ENCODE measurements at regions not wholly inside any gene's neighbourhood (a gene's known extent, or its start where the extent isn't known, plus 50 kb on each side); places are given as distances from the start of the nearest gene placed in this dataset.

GRCh38 chr18:14974088-14974487 is 226.1 kb downstream of the ANKRD30B start (continued):
- TF ChIP-seq FOXP4 (CRISPR knock-in tag; IDR thresholded peaks at IDR 0.05) (no peak), ATF1 (CRISPR knock-in tag; IDR thresholded peaks at IDR 0.05) (no peak), MXD4 (CRISPR knock-in tag; IDR thresholded peaks at IDR 0.05; ENCODE audit: borderline replicate concordance) (no peak), OVOL2 (CRISPR knock-in tag; IDR thresholded peaks at IDR 0.05; ENCODE audit: borderline replicate concordance) (no peak)

GRCh38 chr18:14974576-14974975 is 226.6 kb downstream of the ANKRD30B start:
- H3K9me3 Mint-ChIP-seq, result peaks cover 72% of the 10 kb centered on the region
- H3K4me1 Mint-ChIP-seq, result no peaks in the 10 kb centered on the region
- DNase-seq (ENCODE audit: low spot score) (no peak), ATAC-seq (no peak)
- peaks cover 14% of the 10 kb centered on the region for H3K27me3 Mint-ChIP-seq (ENCODE audit: low read depth)
- no peak overlapping the region for H3K27ac Mint-ChIP-seq
- ChIA-PET POLR2A (no interaction called here), CTCF (no interaction called here)
- peaks cover 78% of the 10 kb centered on the region for H3K36me3 Mint-ChIP-seq
- H3K4me3 Mint-ChIP-seq, result no peak overlapping the region
- no peak for TF ChIP-seq FOXP1 (CRISPR knock-in tag; IDR thresholded peaks at IDR 0.05; ENCODE audit: borderline replicate concordance)
- no peak for TF ChIP-seq ZNF232 (CRISPR knock-in tag; IDR thresholded peaks at IDR 0.05)
- TF ChIP-seq TCF7 (CRISPR knock-in tag; IDR thresholded peaks at IDR 0.05; ENCODE audit: low read depth), result no peak

- ATAC-seq (no peak), DNase-seq (ENCODE audit: low spot score) (no peak)
- no peak overlapping the region for H3K4me3 Mint-ChIP-seq
- TF ChIP-seq NR3C1 (CRISPR knock-in tag; conservative IDR thresholded peaks at IDR 0.05; ENCODE audit: low read depth), result no peak
- TF ChIP-seq ZMAT4 (CRISPR knock-in tag; IDR thresholded peaks at IDR 0.05), result no peak
- no peak for TF ChIP-seq IRF2 (CRISPR knock-in tag; IDR thresholded peaks at IDR 0.05; ENCODE audit: borderline replicate concordance, low read depth)
- no peak overlapping the region for H3K27ac Mint-ChIP-seq
- ChIA-PET CTCF (no interaction called here), POLR2A (no interaction called here)
- H3K9me3 Mint-ChIP-seq, result peaks cover 74% of the 10 kb centered on the region
- no peaks in the 10 kb centered on the region for H3K4me1 Mint-ChIP-seq
- H3K36me3 Mint-ChIP-seq, result peaks cover 81% of the 10 kb centered on the region
- peaks cover 14% of the 10 kb centered on the region for H3K27me3 Mint-ChIP-seq (ENCODE audit: low read depth)
Measured at GRCh38 chr18:14975431-14975830, 227.5 kb downstream of the ANKRD30B start.

- H3K27me3 Mint-ChIP-seq (ENCODE audit: low read depth), result peaks cover 14% of the 10 kb centered on the region
- no peak overlapping the region for H3K27ac Mint-ChIP-seq
- peaks cover 74% of the 10 kb centered on the region for H3K9me3 Mint-ChIP-seq
- ChIA-PET POLR2A (no interaction called here), CTCF (no interaction called here)
- DNase-seq (ENCODE audit: low spot score), result no peak
- ATAC-seq, result no peak
- H3K4me1 Mint-ChIP-seq, result no peaks in the 10 kb centered on the region
- no peak overlapping the region for H3K4me3 Mint-ChIP-seq
- TF ChIP-seq FOXP1 (CRISPR knock-in tag; IDR thresholded peaks at IDR 0.05; ENCODE audit: borderline replicate concordance) (no peak), USF1 (CRISPR knock-in tag; IDR thresholded peaks at IDR 0.05) (no peak), GRHL2 (CRISPR knock-in tag; IDR thresholded peaks at IDR 0.05; ENCODE audit: insufficient replicate concordance, severe bottlenecking) (no peak), ZNF671 (CRISPR knock-in tag; IDR thresholded peaks at IDR 0.05) (no peak), STAT6 (CRISPR knock-in tag; conservative IDR thresholded peaks at IDR 0.05; ENCODE audit: low read depth) (no peak), MYBL2 (CRISPR knock-in tag; IDR thresholded peaks at IDR 0.05) (no peak), HMGA2 (CRISPR knock-in tag; IDR thresholded peaks at IDR 0.05) (no peak), ATF1 (CRISPR knock-in tag; IDR thresholded peaks at IDR 0.05) (no peak), E2F4 (CRISPR knock-in tag; IDR thresholded peaks at IDR 0.05; ENCODE audit: borderline replicate concordance, low read depth) (no peak), GABPB1 (CRISPR knock-in tag; IDR thresholded peaks at IDR 0.05) (no peak), FOXJ3 (CRISPR knock-in tag; IDR thresholded peaks at IDR 0.05; ENCODE audit: borderline replicate concordance) (no peak), CREM (CRISPR knock-in tag; IDR thresholded peaks at IDR 0.05) (no peak), SP1 (CRISPR knock-in tag; conservative IDR thresholded peaks at IDR 0.05) (no peak)
- H3K36me3 Mint-ChIP-seq, result peaks cover 80% of the 10 kb centered on the region
Measured at GRCh38 chr18:14976736-14977430, 228.9 kb downstream of the ANKRD30B start.

Measured in WTC11 (cell line).